Keratinocyte (primary cell): ENCODE measurements at regions not wholly inside any gene's neighbourhood (a gene's known extent, or its start where the extent isn't known, plus 50 kb on each side); places are given as distances from the start of the nearest gene placed in this dataset.

Source experiments
- EZH2 ChIP-seq: IDR thresholded peaks from one replicate; pipeline ENCODE4 v1.6.1; 2012; ENCODE audit warnings: inconsistent platforms, mild to moderate bottlenecking, low read length, moderate library complexity
- TF ChIP-seq, protein P1 (sequence below), 3 experiments: IDR thresholded peaks in 1 of 3; conservative IDR thresholded peaks in 1 of 3; optimal IDR thresholded peaks in 1 of 3; 2 replicates in 2 of 3; 3 replicates in 1 of 3; pipeline versions ENCODE3 to v1.5.1; 2011; ENCODE audit warnings: low read length in 3 of 3, mild to moderate bottlenecking in 3 of 3, moderate library complexity in 2 of 3, control low read depth in 1 of 3, inconsistent platforms in 1 of 3; ENCODE audit not compliant: insufficient read depth in 2 of 3; ENCODE audit errors: extremely low read depth in 1 of 3

DNA sequence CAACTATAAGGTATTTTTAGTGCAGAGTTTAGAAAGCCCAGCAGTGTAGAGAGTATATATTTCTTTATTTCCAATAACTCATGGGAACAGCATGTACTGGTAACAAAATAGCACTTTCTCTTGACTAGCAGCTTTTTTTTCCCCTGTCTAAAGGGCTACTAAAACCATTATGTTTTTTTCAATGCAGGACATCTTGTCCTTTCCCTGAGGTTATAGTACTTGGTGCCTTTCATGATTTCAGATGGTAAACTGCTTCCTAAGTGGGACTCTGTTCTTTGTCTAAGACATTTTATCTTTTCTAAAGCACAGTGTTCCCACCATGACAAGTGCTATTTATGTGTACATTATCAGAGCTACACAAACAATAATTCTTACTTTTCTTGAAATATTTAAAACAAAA lies 122.3 kb downstream of the SLC24A2 start:
- TF ChIP-seq, protein P1, sequence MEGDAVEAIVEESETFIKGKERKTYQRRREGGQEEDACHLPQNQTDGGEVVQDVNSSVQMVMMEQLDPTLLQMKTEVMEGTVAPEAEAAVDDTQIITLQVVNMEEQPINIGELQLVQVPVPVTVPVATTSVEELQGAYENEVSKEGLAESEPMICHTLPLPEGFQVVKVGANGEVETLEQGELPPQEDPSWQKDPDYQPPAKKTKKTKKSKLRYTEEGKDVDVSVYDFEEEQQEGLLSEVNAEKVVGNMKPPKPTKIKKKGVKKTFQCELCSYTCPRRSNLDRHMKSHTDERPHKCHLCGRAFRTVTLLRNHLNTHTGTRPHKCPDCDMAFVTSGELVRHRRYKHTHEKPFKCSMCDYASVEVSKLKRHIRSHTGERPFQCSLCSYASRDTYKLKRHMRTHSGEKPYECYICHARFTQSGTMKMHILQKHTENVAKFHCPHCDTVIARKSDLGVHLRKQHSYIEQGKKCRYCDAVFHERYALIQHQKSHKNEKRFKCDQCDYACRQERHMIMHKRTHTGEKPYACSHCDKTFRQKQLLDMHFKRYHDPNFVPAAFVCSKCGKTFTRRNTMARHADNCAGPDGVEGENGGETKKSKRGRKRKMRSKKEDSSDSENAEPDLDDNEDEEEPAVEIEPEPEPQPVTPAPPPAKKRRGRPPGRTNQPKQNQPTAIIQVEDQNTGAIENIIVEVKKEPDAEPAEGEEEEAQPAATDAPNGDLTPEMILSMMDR (optimal IDR thresholded peaks at IDR 0.05 in 1 of 3, IDR thresholded peaks at IDR 0.05 in 1 of 3, conservative IDR thresholded peaks at IDR 0.05 in 1 of 3; ENCODE audit: extremely low read depth in 1 of 3, insufficient read depth in 2 of 3, low read length in 3 of 3): no peak
- TF ChIP-seq EZH2: no peak
